GM19328 (cell line): ENCODE measurements at regions not wholly inside any gene's neighbourhood (a gene's known extent, or its start where the extent isn't known, plus 50 kb on each side); places are given as distances from the start of the nearest gene placed in this dataset.

ENCODE experiments used
- ATAC-seq: cut with Tn5 transposase; IDR thresholded peaks from one replicate; pipeline ENCODE4 v1.9.1; 2021; ENCODE audit warnings: mild to moderate bottlenecking, moderate library complexity; ENCODE audit not compliant: unreplicated experiment

GRCh38 chr16:65936096-65936495 lies 430.4 kb upstream of the CDH5 start:
- no peak for ATAC-seq

DNA sequence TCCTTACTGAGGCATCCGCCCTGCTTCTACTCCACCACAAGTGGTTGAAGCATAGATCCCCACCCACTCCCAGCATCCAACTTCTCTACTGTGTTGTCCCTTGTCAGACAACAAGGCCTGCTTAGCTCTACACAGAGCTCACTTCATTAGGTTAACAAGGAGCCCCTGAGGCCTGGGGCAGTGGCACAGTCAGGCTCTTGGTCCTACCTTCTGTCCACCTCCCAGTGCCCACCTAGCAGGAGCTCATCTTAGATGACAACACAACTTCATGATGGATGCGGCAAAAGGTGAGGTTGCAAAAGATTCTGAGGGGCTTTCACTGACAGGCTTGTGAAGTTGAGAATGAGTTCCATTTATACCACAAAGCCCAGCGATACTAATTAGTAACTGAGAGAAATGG lies 432.0 kb upstream of the CDH5 start:
- no peak for ATAC-seq

DNA sequence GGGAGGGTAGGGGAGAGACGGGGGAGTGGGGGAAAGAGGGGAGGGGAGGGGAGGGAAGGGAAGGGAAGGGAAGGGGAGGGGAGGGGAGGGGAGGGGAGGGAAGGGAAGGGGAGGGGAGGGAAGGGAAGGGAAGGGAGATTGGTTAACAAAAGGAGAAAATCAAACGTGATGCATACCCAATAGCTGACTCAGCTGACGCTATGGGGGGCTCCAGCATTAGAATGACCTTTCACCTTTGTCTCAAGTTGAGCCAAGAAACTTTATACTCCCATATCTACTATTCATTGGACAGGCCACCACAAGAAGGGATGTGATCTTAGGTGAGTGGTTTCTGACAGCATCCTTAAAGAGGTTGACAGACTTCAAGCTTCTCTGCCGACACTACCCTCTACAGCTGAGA lies 432.8 kb upstream of the CDH5 start:
- no peak for ATAC-seq

DNA sequence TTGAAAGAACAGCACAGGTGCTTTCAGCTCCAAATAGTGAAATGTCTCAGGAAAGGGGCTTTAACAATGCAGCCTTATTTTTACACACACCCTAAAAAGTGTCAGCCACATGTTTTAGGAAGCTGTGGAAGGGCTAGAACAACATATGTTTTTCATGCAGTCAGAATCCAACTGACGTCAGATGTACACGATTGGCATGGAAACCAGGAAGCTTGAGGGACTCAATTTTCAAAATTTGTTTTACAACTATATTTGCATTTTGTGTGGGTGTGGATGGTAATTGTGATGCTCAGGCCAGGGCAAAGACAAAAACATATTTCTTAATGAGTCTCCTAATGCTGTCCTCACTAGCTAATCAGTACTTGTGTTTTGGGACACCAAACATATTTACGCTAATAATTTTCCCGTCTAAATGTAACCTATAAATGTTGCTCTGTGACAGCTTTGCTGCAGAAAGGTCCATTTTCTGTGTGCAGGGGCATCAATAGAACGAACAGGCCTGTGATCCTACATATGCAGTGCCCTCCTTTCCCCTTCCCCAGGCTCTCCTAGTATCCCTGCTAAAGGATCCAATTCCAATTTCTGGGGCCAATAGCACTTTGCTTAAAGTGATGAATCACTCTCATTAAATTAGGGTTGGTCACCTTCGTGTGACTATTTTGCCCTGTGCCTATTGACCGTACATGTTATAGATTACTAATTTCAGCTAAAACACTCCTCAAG lies 434.0 kb upstream of the CDH5 start:
- ATAC-seq: no peak

GRCh38 chr16:65922923-65923322 lies 443.6 kb upstream of the CDH5 start:
- ATAC-seq: no peak

GRCh38 chr16:65919986-65920376 lies 446.5 kb upstream of the CDH5 start:
- ATAC-seq: no peak

GRCh38 chr16:65919145-65919985 lies 447.1 kb upstream of the CDH5 start:
- ATAC-seq: no peak

- no peak for ATAC-seq
Observed at GRCh38 chr16:65917466-65917865, 449.0 kb upstream of the CDH5 start.

DNA sequence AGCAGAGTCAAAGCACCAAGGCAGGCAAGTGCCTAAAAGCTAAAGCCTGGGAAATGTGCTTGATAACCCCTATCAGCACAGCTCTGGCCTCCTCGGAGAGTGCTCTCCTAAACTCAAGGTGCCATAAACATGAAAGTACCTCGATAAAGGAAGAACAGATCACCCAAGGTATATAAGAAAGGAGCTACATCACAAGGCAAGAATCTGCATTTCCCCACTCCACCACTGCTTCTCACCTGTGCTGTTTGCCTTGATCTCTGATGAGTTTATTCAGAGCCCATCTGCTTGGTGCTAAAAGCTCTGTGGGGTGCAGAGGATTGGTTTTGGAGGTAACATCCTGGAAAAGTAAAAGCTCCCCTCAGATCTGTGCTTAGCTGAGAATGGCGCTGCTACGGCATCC lies 449.5 kb upstream of the CDH5 start:
- ATAC-seq: no peak

- no peak for ATAC-seq
Observed at GRCh38 chr16:65910291-65910690, 456.2 kb upstream of the CDH5 start.

GRCh38 chr16:65909310-65910050 lies 457.0 kb upstream of the CDH5 start:
- ATAC-seq: no peak

- no peak for ATAC-seq
Observed at GRCh38 chr16:65908568-65908967, 457.9 kb upstream of the CDH5 start.

DNA sequence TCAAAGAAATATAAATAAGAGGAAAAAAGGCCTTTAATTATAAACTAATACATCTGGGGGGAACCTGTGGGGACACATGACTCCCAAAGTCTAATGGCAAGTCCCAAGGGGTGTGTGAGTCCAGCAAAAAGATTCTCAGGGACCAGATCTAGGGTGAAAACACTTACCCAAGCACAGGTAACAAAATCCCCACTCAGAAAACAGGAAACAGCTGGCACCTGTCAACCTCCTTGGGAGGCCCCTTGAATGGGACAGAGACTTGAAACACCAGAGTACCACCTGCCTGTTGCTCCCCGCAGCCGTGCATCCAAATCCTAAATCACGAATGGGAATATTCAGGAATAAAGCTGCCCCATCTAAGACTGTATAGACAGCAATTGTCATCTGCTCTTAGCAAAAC lies 461.2 kb upstream of the CDH5 start:
- ATAC-seq: no peak

DNA sequence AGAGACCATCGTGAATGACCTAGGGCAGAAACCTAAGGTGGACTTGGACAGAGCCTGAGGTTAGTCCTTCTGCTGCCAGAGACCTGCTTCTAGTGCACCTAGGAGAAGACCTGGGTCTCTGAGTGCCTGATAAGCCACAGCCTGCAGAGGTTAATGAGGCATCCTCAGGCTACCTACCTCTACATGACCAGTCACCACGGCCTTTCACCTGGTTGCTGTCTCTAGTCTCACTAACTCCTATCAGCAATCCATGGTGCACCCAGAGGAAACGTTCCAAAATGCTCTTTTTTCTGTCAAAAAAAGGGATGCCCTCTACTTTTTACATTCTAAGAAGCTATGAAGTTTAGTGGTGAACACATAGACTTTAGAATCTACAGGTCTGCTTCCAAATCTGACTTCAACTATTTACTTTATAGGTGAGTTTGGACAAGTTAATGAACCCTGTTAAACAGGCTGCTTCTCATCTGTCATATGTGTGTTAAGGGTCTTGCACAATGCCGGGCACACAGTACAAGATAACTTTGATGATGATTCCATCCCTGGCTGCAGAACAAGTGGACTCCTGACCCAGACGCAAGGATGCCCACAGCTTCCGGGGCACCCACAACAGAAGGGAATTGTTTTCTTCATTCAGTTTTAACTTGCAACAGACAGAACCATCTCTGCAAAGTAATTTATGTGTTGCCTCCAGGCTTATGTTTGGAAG lies 469.9 kb upstream of the CDH5 start:
- no peak for ATAC-seq

DNA sequence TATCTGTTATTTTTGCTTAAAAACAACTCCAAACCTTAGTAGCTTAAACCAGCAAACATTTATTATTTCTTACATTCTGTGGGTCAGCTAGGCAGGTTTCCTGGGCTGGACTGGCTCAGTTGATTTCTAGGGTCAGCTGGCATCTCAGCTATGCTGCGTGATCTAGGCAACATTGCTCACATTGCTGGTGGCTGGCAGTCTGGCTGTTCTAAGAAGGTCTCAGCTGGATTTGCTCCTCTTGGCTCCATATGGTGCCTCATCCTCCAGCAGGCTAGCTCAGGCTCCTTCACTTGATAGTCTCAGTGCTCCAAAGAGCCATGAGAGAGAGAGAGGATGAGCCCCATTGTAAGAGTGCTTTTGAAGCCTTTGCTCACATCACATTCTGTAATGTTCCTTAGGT lies 470.6 kb upstream of the CDH5 start:
- ATAC-seq: no peak

- no peak for ATAC-seq
Observed at GRCh38 chr16:65895486-65895885, 471.0 kb upstream of the CDH5 start.

DNA sequence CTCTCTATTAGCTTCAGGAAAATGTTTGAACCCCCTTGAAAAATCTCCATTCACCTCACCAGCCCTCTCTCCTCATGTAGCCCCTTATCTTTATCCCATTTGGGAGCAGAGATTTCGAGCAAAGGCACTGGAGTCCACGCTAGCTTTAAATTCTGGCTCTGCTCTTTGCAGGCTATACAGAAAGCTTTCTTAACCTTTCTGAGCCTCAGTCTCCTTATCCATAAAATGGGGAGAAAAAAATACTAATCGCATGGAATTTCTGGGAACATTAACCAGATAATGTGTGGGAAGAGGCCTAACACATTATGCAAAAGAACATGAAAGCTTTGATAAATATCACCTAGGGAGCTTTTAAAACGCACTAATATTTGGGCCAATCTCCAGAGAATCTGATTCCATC lies 476.3 kb upstream of the CDH5 start:
- ATAC-seq: no peak

DNA sequence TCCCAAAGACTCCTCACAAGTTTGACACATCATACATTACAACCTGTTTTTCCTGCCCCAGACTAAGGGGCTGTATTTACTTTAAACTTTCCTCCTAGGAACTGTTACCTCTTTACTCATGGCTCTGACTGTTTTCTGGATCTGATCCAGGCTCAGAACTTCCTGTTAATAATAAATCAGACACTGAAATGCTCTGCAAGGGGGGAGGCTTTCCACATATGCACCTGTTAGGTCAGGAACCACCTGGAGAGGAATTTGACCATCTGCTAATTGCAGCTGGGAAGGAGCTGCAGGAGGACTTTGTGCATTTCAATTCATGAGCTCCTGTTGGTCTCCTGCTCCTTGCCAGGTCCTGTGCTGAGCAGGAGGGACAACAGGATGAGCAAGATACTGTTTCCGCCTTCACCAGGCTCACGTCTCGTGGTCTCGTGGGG lies 476.9 kb upstream of the CDH5 start:
- ATAC-seq: no peak

GRCh38 chr16:65888201-65888600 lies 478.3 kb upstream of the CDH5 start:
- no peak for ATAC-seq

DNA sequence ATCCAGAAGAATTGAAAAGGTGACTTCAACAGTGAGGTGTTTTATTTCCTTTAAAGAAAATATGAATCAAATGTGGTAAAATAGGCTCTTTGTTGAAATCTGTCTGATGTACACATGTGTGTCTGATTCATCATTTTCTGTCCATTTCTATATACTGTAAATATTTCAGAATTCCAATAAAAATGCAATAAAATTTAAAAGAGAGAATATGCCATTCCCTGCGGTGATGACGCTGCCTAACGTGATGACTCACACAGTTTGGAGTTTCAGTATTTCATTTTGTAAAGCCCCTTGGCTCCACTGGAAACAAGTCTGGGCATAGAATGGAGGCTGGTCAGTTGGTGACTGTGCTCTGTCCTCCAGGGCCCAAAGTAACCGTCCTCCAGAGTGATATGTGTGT lies 482.5 kb upstream of the CDH5 start:
- ATAC-seq: no peak

- ATAC-seq: no peak
Observed at GRCh38 chr16:65878347-65878746, 488.1 kb upstream of the CDH5 start.
